GM12892 (cell line): ENCODE measurements at regions not wholly inside any gene's neighbourhood (a gene's known extent, or its start where the extent isn't known, plus 50 kb on each side); places are given as distances from the start of the nearest gene placed in this dataset.
"Not testable (repeated sequence)": the region's sequence is repeated elsewhere in the genome, so short reads cannot be mapped to it uniquely, and the experiment has no call there.

ENCODE experiments used
- DNase-seq: peaks from one replicate; pipeline ENCODE4 v3.0.0; 2011; ENCODE audit not compliant: insufficient read length
- FAIRE-seq: peaks from 2 replicates; lab custom pipeline; 2011; peaks lifted over from hg19 to GRCh38; lab: Jason Lieb, UNC
- POLR2A ChIP-seq: IDR thresholded peaks from 2 replicates; pipeline ENCODE4 v1.6.1; 2011; ENCODE audit warnings: low read depth, low read length, control low read depth
- POLR2AphosphoS5 ChIP-seq: IDR thresholded peaks from 2 replicates; pipeline ENCODE4 v1.6.1; 2011; ENCODE audit warnings: low read depth, low read length, control low read depth
- TAF1 ChIP-seq: IDR thresholded peaks from 2 replicates; pipeline ENCODE4 v1.6.1; 2011; ENCODE audit warnings: low read depth, mild to moderate bottlenecking, control low read depth, low read length, borderline replicate concordance

- TF ChIP-seq TAF1, result no peak
- no peak for TF ChIP-seq POLR2A
- no peak for TF ChIP-seq POLR2AphosphoS5
- FAIRE-seq (no peak), DNase-seq (no peak)
Measured at GRCh38 chr17:53630638-53631037, 192.1 kb upstream of the KIF2B start.

GRCh38 chr17:53630115-53630514 lies 192.6 kb upstream of the KIF2B start:
- TF ChIP-seq POLR2A (no peak), TAF1 (no peak), POLR2AphosphoS5 (no peak)
- FAIRE-seq (no peak), DNase-seq (no peak)

DNA sequence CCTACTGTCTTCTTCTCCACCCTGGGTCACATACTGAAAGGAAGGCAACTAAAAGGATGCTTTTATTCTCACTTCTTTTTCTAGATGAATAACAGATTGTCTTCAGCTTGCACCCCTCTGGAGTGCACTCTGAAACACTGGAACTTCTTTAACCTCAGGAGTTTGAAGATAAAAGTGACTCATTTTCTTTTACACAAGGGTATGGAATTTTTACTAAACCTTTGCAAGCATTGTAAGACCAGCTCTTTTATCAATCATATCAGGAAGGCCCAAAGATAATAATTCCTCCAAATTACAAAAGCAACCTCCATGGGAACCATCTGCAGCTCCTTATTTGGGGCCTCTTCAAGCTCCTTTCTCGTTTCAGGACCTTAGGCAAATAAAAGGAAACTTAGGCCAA lies 193.5 kb upstream of the KIF2B start:
- TF ChIP-seq POLR2AphosphoS5 (no peak), POLR2A (no peak), TAF1 (no peak)
- DNase-seq, result no peak
- no peak for FAIRE-seq

DNA sequence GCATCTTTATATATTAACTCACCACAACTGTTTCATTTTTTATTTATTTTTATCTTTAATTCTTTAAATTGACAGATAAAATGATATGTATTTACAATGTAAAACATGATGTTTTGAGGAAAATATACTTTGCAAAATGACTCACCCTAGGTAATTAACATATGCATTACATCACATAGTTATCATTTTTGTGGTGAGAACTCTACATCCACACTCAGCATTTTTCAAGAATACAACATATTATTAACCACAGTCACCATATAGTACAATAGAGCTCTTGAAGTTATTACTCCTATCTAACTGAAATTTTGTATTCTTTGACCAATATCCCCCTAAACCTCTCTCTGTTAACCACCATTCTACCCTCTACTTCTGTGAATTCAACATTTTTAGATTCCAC lies 194.7 kb upstream of the KIF2B start:
- FAIRE-seq, result no peak
- TF ChIP-seq TAF1, result no peak
- TF ChIP-seq POLR2AphosphoS5, result no peak
- TF ChIP-seq POLR2A, result no peak
- DNase-seq, result no peak

GRCh38 chr17:53627511-53627910 lies 195.2 kb upstream of the KIF2B start:
- TF ChIP-seq POLR2AphosphoS5 (no peak), TAF1 (no peak), POLR2A (no peak)
- FAIRE-seq (no peak), DNase-seq (no peak)

DNA sequence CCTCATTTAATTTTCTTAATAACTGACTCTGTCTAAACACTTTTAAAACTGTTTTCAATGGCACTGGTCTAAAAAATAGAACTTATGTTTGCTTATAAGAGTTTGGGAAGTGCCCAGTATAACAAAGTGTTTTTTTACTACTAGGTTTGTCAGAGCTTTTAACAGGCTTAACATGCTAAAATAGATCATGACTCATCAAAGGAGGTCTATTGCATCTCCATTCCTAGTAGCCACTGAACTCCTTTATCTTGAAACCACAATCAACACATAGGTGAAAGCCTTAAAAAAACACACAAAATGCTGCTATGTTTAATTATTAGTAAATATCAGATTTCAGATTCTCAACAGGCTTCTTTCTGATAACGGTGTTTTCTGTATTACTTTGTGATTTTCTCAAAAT lies 196.4 kb upstream of the KIF2B start:
- DNase-seq (no peak), FAIRE-seq (no peak)
- TF ChIP-seq TAF1 (no peak), POLR2AphosphoS5 (no peak), POLR2A (no peak)

GRCh38 chr17:53619025-53619424 lies 203.7 kb upstream of the KIF2B start:
- DNase-seq, result no peak
- TF ChIP-seq POLR2AphosphoS5 (no peak), TAF1 (no peak), POLR2A (no peak)
- no peak for FAIRE-seq

- DNase-seq, FAIRE-seq: not testable (repeated sequence)
Measured at GRCh38 chr17:53608208-53608607, 214.5 kb upstream of the KIF2B start.

GRCh38 chr17:53607475-53607874 lies 215.3 kb upstream of the KIF2B start:
- no peak for DNase-seq
- TF ChIP-seq POLR2A (no peak), POLR2AphosphoS5 (no peak), TAF1 (no peak)
- no peak for FAIRE-seq

- TF ChIP-seq POLR2A (no peak), TAF1 (no peak), POLR2AphosphoS5 (no peak)
- DNase-seq (no peak), FAIRE-seq (no peak)
Measured at GRCh38 chr17:53588317-53588716, 234.4 kb upstream of the KIF2B start.

DNA sequence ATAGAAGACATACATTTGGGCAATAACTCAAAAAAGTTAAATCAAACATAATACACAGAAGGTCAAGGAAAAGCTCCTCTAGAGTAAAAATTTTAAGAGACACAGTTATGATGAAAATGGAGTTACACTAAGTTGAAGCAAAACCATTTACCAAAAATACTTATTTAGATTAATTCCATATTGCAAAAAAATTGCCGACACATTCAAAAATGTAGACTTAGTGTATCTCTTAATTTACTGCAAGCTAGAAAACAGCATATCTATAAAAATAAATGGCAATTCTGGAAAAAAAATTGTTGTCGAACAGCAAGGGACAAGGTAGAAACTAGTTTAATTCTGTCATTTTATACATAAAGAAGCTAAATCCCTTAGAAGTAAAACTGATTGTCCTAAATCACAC lies 248.7 kb upstream of the KIF2B start:
- FAIRE-seq, result no peak
- no peak for TF ChIP-seq POLR2AphosphoS5
- TF ChIP-seq TAF1, result no peak
- no peak for TF ChIP-seq POLR2A
- DNase-seq, result no peak

DNA sequence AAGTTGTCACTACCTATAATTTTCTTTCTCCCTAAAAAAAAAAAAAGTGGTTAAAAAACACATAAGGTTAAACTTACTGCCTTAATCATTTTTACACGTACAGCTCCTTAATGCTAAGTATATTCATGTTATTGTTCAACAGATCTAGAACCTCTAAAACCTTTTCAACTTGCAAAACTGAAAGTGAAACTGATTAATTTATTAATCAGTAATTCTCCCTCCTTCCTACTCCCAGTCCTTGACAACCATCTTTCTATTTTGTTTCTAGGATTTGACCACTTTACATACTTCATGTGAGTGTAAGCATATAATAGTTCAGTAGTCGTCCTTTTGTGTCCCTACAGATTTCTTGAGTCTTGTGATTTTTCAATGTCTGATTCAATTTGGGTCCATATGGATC lies 251.4 kb upstream of the KIF2B start:
- FAIRE-seq (no peak), DNase-seq (no peak)
- no peak for TF ChIP-seq TAF1
- no peak for TF ChIP-seq POLR2AphosphoS5
- TF ChIP-seq POLR2A, result no peak

- DNase-seq (no peak), FAIRE-seq (no peak)
- TF ChIP-seq POLR2A (no peak), TAF1 (no peak), POLR2AphosphoS5 (no peak)
Measured at GRCh38 chr17:53570731-53571130, 252.0 kb upstream of the KIF2B start.

GRCh38 chr17:53560953-53561352 lies 261.8 kb upstream of the KIF2B start:
- FAIRE-seq (no peak), DNase-seq (no peak)
- TF ChIP-seq TAF1 (no peak), POLR2A (no peak), POLR2AphosphoS5 (no peak)

- FAIRE-seq, result no peak
- TF ChIP-seq TAF1 (no peak), POLR2A (no peak), POLR2AphosphoS5 (no peak)
- no peak for DNase-seq
Measured at GRCh38 chr17:53548252-53548651, 274.5 kb upstream of the KIF2B start.
